H1 (cell line): ENCODE measurements at regions not wholly inside any gene's neighbourhood (a gene's known extent, or its start where the extent isn't known, plus 50 kb on each side); places are given as distances from the start of the nearest gene placed in this dataset.

ENCODE experiments used
- BACH1 ChIP-seq: IDR thresholded peaks from 2 replicates; pipeline ENCODE4 v1.6.1; 2012; ENCODE audit warnings: low read length, improper control_type of control experiment
- BCL11A ChIP-seq, 2 experiments: IDR thresholded peaks; one replicate each; pipeline ENCODE4 v1.6.1; 2011; ENCODE audit warnings: low read depth in 2 of 2, low read length in 2 of 2, mild to moderate bottlenecking in 2 of 2
- CTCF ChIP-seq, 3 experiments: IDR thresholded peaks; 1 replicate in 2 of 3; 2 replicates in 1 of 3; pipeline versions ENCODE4 v1.5.1 to v1.6.1; 2011; ENCODE audit warnings: low read length in 3 of 3, mild to moderate bottlenecking in 3 of 3, inconsistent platforms in 2 of 3, low read depth in 1 of 3, moderate library complexity in 1 of 3; ENCODE audit not compliant: insufficient read depth in 1 of 3; ENCODE audit errors: control extremely low read depth in 1 of 3
- EZH2 ChIP-seq: fragments of 200-600 bp; sonication (generic); IDR thresholded peaks from 2 replicates; pipeline ENCODE4 v1.7.1; 2012; ENCODE audit warnings: low read depth, mild to moderate bottlenecking, moderate library complexity, low read length, inconsistent platforms; ENCODE audit not compliant: severe bottlenecking
- JUN ChIP-seq: IDR thresholded peaks from 2 replicates; pipeline ENCODE4 v1.6.1; 2011; ENCODE audit warnings: low read depth, mild to moderate bottlenecking, improper control_type of control experiment, low read length
- MAFK ChIP-seq: IDR thresholded peaks from 2 replicates; pipeline ENCODE4 v1.6.1; 2012; ENCODE audit warnings: low read depth, mild to moderate bottlenecking, improper control_type of control experiment, low read length
- NRF1 ChIP-seq: IDR thresholded peaks from 2 replicates; pipeline ENCODE4 v1.6.1; 2011; ENCODE audit warnings: mild to moderate bottlenecking, low read depth, low read length, improper control_type of control experiment
- POLR2A ChIP-seq, 2 experiments: IDR thresholded peaks; 1 replicate in 1 of 2; 2 replicates in 1 of 2; pipeline ENCODE4 v1.6.1; 2011; ENCODE audit warnings: low read depth in 2 of 2, low read length in 2 of 2, mild to moderate bottlenecking in 2 of 2; ENCODE audit errors: control extremely low read depth in 1 of 2
- POLR2AphosphoS5 ChIP-seq: IDR thresholded peaks from 2 replicates; pipeline ENCODE4 v1.6.1; 2011; ENCODE audit warnings: low read depth, low read length
- SIX5 ChIP-seq: IDR thresholded peaks from 2 replicates; pipeline ENCODE4 v1.6.1; 2011; ENCODE audit warnings: mild to moderate bottlenecking, low read depth, low read length
- TAF1 ChIP-seq: IDR thresholded peaks from 2 replicates; pipeline ENCODE4 v1.6.1; 2011; ENCODE audit warnings: mild to moderate bottlenecking, low read depth, low read length
- TBP ChIP-seq: IDR thresholded peaks from 2 replicates; pipeline ENCODE4 v1.6.1; 2011; ENCODE audit warnings: low read depth, low read length, improper control_type of control experiment
- USF2 ChIP-seq: IDR thresholded peaks from 2 replicates; pipeline ENCODE4 v1.6.1; 2011; ENCODE audit warnings: low read length, improper control_type of control experiment

GRCh38 chr2:48131539-48132270, 182.8 kb upstream of the FOXN2 start:
- no peak for TF ChIP-seq CTCF (IDR thresholded peaks at IDR 0.05; ENCODE audit: control extremely low read depth in 1 of 3, insufficient read depth in 1 of 3, low read depth in 1 of 3, low read length in 3 of 3)
- no peak for TF ChIP-seq POLR2A (IDR thresholded peaks at IDR 0.05; ENCODE audit: control extremely low read depth in 1 of 2, low read depth in 2 of 2, low read length in 2 of 2)
- no peak for TF ChIP-seq USF2
- TF ChIP-seq EZH2 = no peak
- no peak for TF ChIP-seq MAFK
- no peak for TF ChIP-seq POLR2AphosphoS5
- no peak for TF ChIP-seq TAF1
- no peak for TF ChIP-seq TBP
- TF ChIP-seq BACH1 = no peak
- no peak for TF ChIP-seq SIX5
- TF ChIP-seq BCL11A (IDR thresholded peaks at IDR 0.05; ENCODE audit: low read depth in 2 of 2, low read length in 2 of 2) = no peak
- no peak for TF ChIP-seq NRF1
- no peak for TF ChIP-seq JUN
